ENCODE measurements at regions not wholly inside any gene's neighbourhood (a gene's known extent, or its start where the extent isn't known, plus 50 kb on each side); places are given as distances from the start of the nearest gene placed in this dataset.
"Not testable (repeated sequence)": the region's sequence is repeated elsewhere in the genome, so short reads cannot be mapped to it uniquely, and the experiment has no call there.

- TF ChIP-seq CTCF (IDR thresholded peaks at IDR 0.05; ENCODE audit: insufficient read depth, low read length, poor library complexity, severe bottlenecking), result no peak
- no peaks in the 10 kb centered on the region for H3K36me3 ChIP-seq (ENCODE audit: control insufficient read depth, insufficient read depth, low read length)
- DNase-seq (ENCODE audit: low read depth), result no peak
- H3K27me3 ChIP-seq (ENCODE audit: control insufficient read depth, insufficient read depth, low read length), result peaks cover 3% of the 10 kb centered on the region
- H3K4me3 ChIP-seq (ENCODE audit: low read depth, low read length), result no peak overlapping the region
Measured at GRCh38 chr2:43067254-43068040, 159.0 kb downstream of the ZFP36L2 start.

GRCh38 chr2:43066541-43067253, 159.7 kb downstream of the ZFP36L2 start:
- H3K4me3 ChIP-seq (ENCODE audit: low read depth, low read length); H3K27me3 ChIP-seq (ENCODE audit: control insufficient read depth, insufficient read depth, low read length); H3K36me3 ChIP-seq (ENCODE audit: control insufficient read depth, insufficient read depth, low read length); DNase-seq (ENCODE audit: low read depth): not testable (repeated sequence)

GRCh38 chr2:43065871-43066270, 160.5 kb downstream of the ZFP36L2 start:
- Histone ChIP-seq H3K27me3 (ENCODE audit: control insufficient read depth, insufficient read depth, low read length) (peaks cover 3% of the 10 kb centered on the region), H3K36me3 (ENCODE audit: control insufficient read depth, insufficient read depth, low read length) (no peaks in the 10 kb centered on the region), H3K4me3 (ENCODE audit: low read depth, low read length) (no peak overlapping the region)
- no peak for TF ChIP-seq CTCF (IDR thresholded peaks at IDR 0.05; ENCODE audit: insufficient read depth, low read length, poor library complexity, severe bottlenecking)
- DNase-seq (ENCODE audit: low read depth), result no peak

- no peak for TF ChIP-seq CTCF (IDR thresholded peaks at IDR 0.05; ENCODE audit: insufficient read depth, low read length, poor library complexity, severe bottlenecking)
- Histone ChIP-seq H3K36me3 (ENCODE audit: control insufficient read depth, insufficient read depth, low read length) (no peaks in the 10 kb centered on the region), H3K4me3 (ENCODE audit: low read depth, low read length) (no peak overlapping the region), H3K27me3 (ENCODE audit: control insufficient read depth, insufficient read depth, low read length) (peaks cover 3% of the 10 kb centered on the region)
- DNase-seq (ENCODE audit: low read depth), result no peak
Measured at GRCh38 chr2:43065036-43065435, 161.4 kb downstream of the ZFP36L2 start.

- H3K27me3 ChIP-seq (ENCODE audit: control insufficient read depth, insufficient read depth, low read length); H3K4me3 ChIP-seq (ENCODE audit: low read depth, low read length); H3K36me3 ChIP-seq (ENCODE audit: control insufficient read depth, insufficient read depth, low read length); DNase-seq (ENCODE audit: low read depth): not testable (repeated sequence)
Measured at GRCh38 chr2:43063096-43063495, 163.3 kb downstream of the ZFP36L2 start.

- TF ChIP-seq CTCF (IDR thresholded peaks at IDR 0.05; ENCODE audit: insufficient read depth, low read length, poor library complexity, severe bottlenecking), result no peak
- Histone ChIP-seq H3K4me3 (ENCODE audit: low read depth, low read length) (no peak overlapping the region), H3K36me3 (ENCODE audit: control insufficient read depth, insufficient read depth, low read length) (no peaks in the 10 kb centered on the region), H3K27me3 (ENCODE audit: control insufficient read depth, insufficient read depth, low read length) (no peaks in the 10 kb centered on the region)
- DNase-seq (ENCODE audit: low read depth), result no peak
Measured at GRCh38 chr2:43062058-43062457, 164.3 kb downstream of the ZFP36L2 start.
